Activated B cell treated with CpG ODN at 0.5 μM for 24 hours (primary cell): ENCODE measurements at regions not wholly inside any gene's neighbourhood (a gene's known extent, or its start where the extent isn't known, plus 50 kb on each side); places are given as distances from the start of the nearest gene placed in this dataset.

ENCODE experiments used
- ATAC-seq: fragments of 200-7000 bp; cut with Tn5 transposase; one replicate; pipeline ENCODE4 v1.10.0; 2021; ENCODE audit warnings: low read depth, mild to moderate bottlenecking, moderate library complexity
- CTCF ChIA-PET: fragments of 350-600 bp; sonication (Branson Sonifier 250); formaldehyde crosslinking; loops from one replicate; lab custom pipeline; 2021; ENCODE audit warnings: antibody characterized with exemption; lab: Charles Lee
- POLR2A ChIA-PET: fragments of 350-600 bp; sonication (Branson Sonifier 250); formaldehyde crosslinking; loops from one replicate; lab custom pipeline; 2021; ENCODE audit warnings: antibody characterized with exemption; lab: Charles Lee
- DNase-seq: peaks from one replicate; pipeline ENCODE4 v3.0.0; 2022
- H3K27ac Mint-ChIP-seq: one replicate; pipeline ENCODE4 v1.8.0; 2020; ENCODE audit warnings: mixed read lengths
- H3K27me3 Mint-ChIP-seq: one replicate; pipeline ENCODE4 v1.8.0; 2021; ENCODE audit warnings: mixed read lengths
- H3K36me3 Mint-ChIP-seq: one replicate; pipeline ENCODE4 v1.8.0; 2021; ENCODE audit warnings: low read depth, mixed read lengths
- H3K4me1 Mint-ChIP-seq: one replicate; pipeline ENCODE4 v1.8.0; 2021; ENCODE audit warnings: mixed read lengths
- H3K4me3 Mint-ChIP-seq: one replicate; pipeline ENCODE4 v1.8.0; 2020; ENCODE audit warnings: mild to moderate bottlenecking, mixed read lengths
- H3K9me3 Mint-ChIP-seq: one replicate; pipeline ENCODE4 v1.8.0; 2020; ENCODE audit warnings: mixed read lengths
- CTCF ChIP-seq: fragments of 200-600 bp; IDR thresholded peaks from one replicate; pipeline ENCODE4 v1.8.0; 2022; ENCODE audit warnings: antibody characterized with exemption, mild to moderate bottlenecking
- intact Hi-C: fragments of 100-400 bp; cut with micrococcal nuclease; formaldehyde crosslinking; loops from one replicate; pipeline ENCODE4 v1.15.1; 2024

GRCh38 chr1:232201024-232201423 lies 428.9 kb downstream of the SIPA1L2 start:
- H3K4me1 Mint-ChIP-seq: no peaks in the 10 kb centered on the region
- POLR2A ChIA-PET: no interaction called here
- intact Hi-C loops: no loop called here
- peaks cover 12% of the 10 kb centered on the region for H3K9me3 Mint-ChIP-seq
- CTCF ChIA-PET: no interaction called here
- ATAC-seq (no peak), DNase-seq (no peak)
- TF ChIP-seq CTCF: no peak
- peaks cover 3% of the 10 kb centered on the region for H3K27me3 Mint-ChIP-seq
- no peak overlapping the region for H3K4me3 Mint-ChIP-seq
- no peak overlapping the region for H3K27ac Mint-ChIP-seq
- no peaks in the 10 kb centered on the region for H3K36me3 Mint-ChIP-seq

- Mint-ChIP-seq H3K9me3 (peaks cover 3% of the 10 kb centered on the region), H3K36me3 (no peaks in the 10 kb centered on the region), H3K4me1 (no peaks in the 10 kb centered on the region), H3K4me3 (no peak overlapping the region), H3K27me3 (peaks cover 3% of the 10 kb centered on the region), H3K27ac (no peak overlapping the region)
- POLR2A ChIA-PET: no interaction called here
- ATAC-seq (no peak), DNase-seq (no peak)
- TF ChIP-seq CTCF: no peak
- intact Hi-C loops: no loop called here
- CTCF ChIA-PET: no interaction called here
These were observed 433.9 kb downstream of the SIPA1L2 start for GRCh38 chr1:232196042-232196441.

- no peaks in the 10 kb centered on the region for H3K36me3 Mint-ChIP-seq
- H3K4me1 Mint-ChIP-seq: no peaks in the 10 kb centered on the region
- no peak for TF ChIP-seq CTCF
- no peaks in the 10 kb centered on the region for H3K9me3 Mint-ChIP-seq
- H3K27ac Mint-ChIP-seq: no peak overlapping the region
- intact Hi-C loops: no loop called here
- H3K27me3 Mint-ChIP-seq: peaks cover 3% of the 10 kb centered on the region
- ChIA-PET CTCF (no interaction called here), POLR2A (no interaction called here)
- no peak overlapping the region for H3K4me3 Mint-ChIP-seq
- ATAC-seq (no peak), DNase-seq (no peak)
These were observed 435.5 kb downstream of the SIPA1L2 start for GRCh38 chr1:232194424-232194823.

- H3K4me3 Mint-ChIP-seq: no peak overlapping the region
- intact Hi-C loops: no loop called here
- no peaks in the 10 kb centered on the region for H3K4me1 Mint-ChIP-seq
- CTCF ChIA-PET: no interaction called here
- H3K27ac Mint-ChIP-seq: no peak overlapping the region
- DNase-seq: no peak
- TF ChIP-seq CTCF: no peak
- ATAC-seq: no peak
- no peaks in the 10 kb centered on the region for H3K9me3 Mint-ChIP-seq
- H3K27me3 Mint-ChIP-seq: peaks cover 3% of the 10 kb centered on the region
- POLR2A ChIA-PET: no interaction called here
- H3K36me3 Mint-ChIP-seq: no peaks in the 10 kb centered on the region
These were observed 436.5 kb downstream of the SIPA1L2 start for GRCh38 chr1:232193451-232193783.

- ChIA-PET CTCF (no interaction called here), POLR2A (no interaction called here)
- peaks cover 3% of the 10 kb centered on the region for H3K27me3 Mint-ChIP-seq
- ATAC-seq (no peak), DNase-seq (no peak)
- H3K9me3 Mint-ChIP-seq: no peaks in the 10 kb centered on the region
- H3K27ac Mint-ChIP-seq: no peak overlapping the region
- intact Hi-C loops: no loop called here
- H3K4me1 Mint-ChIP-seq: no peaks in the 10 kb centered on the region
- no peak overlapping the region for H3K4me3 Mint-ChIP-seq
- no peak for TF ChIP-seq CTCF
- no peaks in the 10 kb centered on the region for H3K36me3 Mint-ChIP-seq
These were observed 437.0 kb downstream of the SIPA1L2 start for GRCh38 chr1:232192781-232193450.
